ENCODE measurements at regions not wholly inside any gene's neighbourhood (a gene's known extent, or its start where the extent isn't known, plus 50 kb on each side); places are given as distances from the start of the nearest gene placed in this dataset.

- DNase-seq, result no peak
Measured at GRCh38 chr3:135740751-135741150, 224.8 kb upstream of the PPP2R3A start.

GRCh38 chr3:135751991-135752390, 213.5 kb upstream of the PPP2R3A start:
- DNase-seq, result no peak

- DNase-seq, result no peak
Measured at GRCh38 chr3:135752851-135753250, 212.7 kb upstream of the PPP2R3A start.

GRCh38 chr3:135753506-135753905, 212.0 kb upstream of the PPP2R3A start:
- no peak for DNase-seq

- no peak for DNase-seq
Measured at GRCh38 chr3:135755330-135756105, 210.0 kb upstream of the PPP2R3A start.

- no peak for DNase-seq
Measured at GRCh38 chr3:135756106-135756668, 209.3 kb upstream of the PPP2R3A start.

GRCh38 chr3:135757421-135757820, 208.1 kb upstream of the PPP2R3A start:
- DNase-seq, result no peak

- no peak for DNase-seq
Measured at GRCh38 chr3:135758961-135759360, 206.6 kb upstream of the PPP2R3A start.

- no peak for DNase-seq
Measured at GRCh38 chr3:135759651-135760050, 205.9 kb upstream of the PPP2R3A start.

- DNase-seq, result no peak
Measured at GRCh38 chr3:135760581-135760980, 204.9 kb upstream of the PPP2R3A start.

GRCh38 chr3:135762188-135762856, 203.2 kb upstream of the PPP2R3A start:
- no peak for DNase-seq

GRCh38 chr3:135766115-135766514, 199.4 kb upstream of the PPP2R3A start:
- no peak for DNase-seq

GRCh38 chr3:135771760-135772159, 193.8 kb upstream of the PPP2R3A start:
- no peak for DNase-seq

- DNase-seq, result no peak
Measured at GRCh38 chr3:135779024-135779423, 186.5 kb upstream of the PPP2R3A start.

- no peak for DNase-seq
Measured at GRCh38 chr3:135779590-135780235, 185.8 kb upstream of the PPP2R3A start.

GRCh38 chr3:135781026-135781815, 184.3 kb upstream of the PPP2R3A start:
- DNase-seq, result no peak

GRCh38 chr3:135784557-135784956, 181.0 kb upstream of the PPP2R3A start:
- DNase-seq, result peak in 2 of 14 donors; percentile 1 to 8

- no peak for DNase-seq
Measured at GRCh38 chr3:135788146-135788545, 177.4 kb upstream of the PPP2R3A start.

GRCh38 chr3:135788978-135789377, 176.6 kb upstream of the PPP2R3A start:
- DNase-seq, result no peak

- no peak for DNase-seq
Measured at GRCh38 chr3:135792174-135792573, 173.4 kb upstream of the PPP2R3A start.

GRCh38 chr3:135792858-135793475, 172.6 kb upstream of the PPP2R3A start:
- no peak for DNase-seq

GRCh38 chr3:135800071-135800549, 165.4 kb upstream of the PPP2R3A start:
- no peak for DNase-seq
